Calu3 (cell line): ENCODE measurements at regions not wholly inside any gene's neighbourhood (a gene's known extent, or its start where the extent isn't known, plus 50 kb on each side); places are given as distances from the start of the nearest gene placed in this dataset.

Experiments
- BruUV-seq: library from RNA; stranded (reverse); fragments of 400-500 nt; replicated peaks from 2 replicates; lab custom pipeline; 2021; lab: Mats Ljungman, UMichigan
- CTCF ChIA-PET: fragments of 300-600 bp; sonication (Branson Sonifier 250); formaldehyde crosslinking; loops from one replicate; lab custom pipeline; 2022; ENCODE audit warnings: antibody characterized with exemption; lab: Charles Lee
- DNase-seq: peaks from one replicate; pipeline ENCODE4 v3.0.0; 2022
- H3K27ac Mint-ChIP-seq: one replicate; pipeline ENCODE4 v1.8.0; 2022; ENCODE audit warnings: mixed read lengths; ENCODE audit not compliant: unreplicated experiment
- H3K27me3 Mint-ChIP-seq: one replicate; pipeline ENCODE4 v1.8.0; 2022; ENCODE audit warnings: mixed read lengths; ENCODE audit not compliant: unreplicated experiment
- H3K36me3 Mint-ChIP-seq: one replicate; pipeline ENCODE4 v1.8.0; 2022; ENCODE audit warnings: mild to moderate bottlenecking, moderate library complexity, mixed read lengths; ENCODE audit not compliant: insufficient read depth, unreplicated experiment
- H3K4me1 Mint-ChIP-seq: one replicate; pipeline ENCODE4 v1.8.0; 2022; ENCODE audit warnings: mild to moderate bottlenecking, low read depth, mixed read lengths; ENCODE audit not compliant: unreplicated experiment
- H3K4me3 Mint-ChIP-seq: one replicate; pipeline ENCODE4 v1.8.0; 2022; ENCODE audit warnings: mild to moderate bottlenecking, low read depth, moderate library complexity, mixed read lengths; ENCODE audit not compliant: unreplicated experiment
- H3K9me3 Mint-ChIP-seq: one replicate; pipeline ENCODE4 v1.8.0; 2022; ENCODE audit warnings: low read depth, mixed read lengths; ENCODE audit not compliant: unreplicated experiment
- intact Hi-C: fragments of 100-400 bp; cut with micrococcal nuclease; formaldehyde crosslinking; loops from one replicate; pipeline ENCODE4 v1.10.0; 2022; ENCODE audit not compliant: unreplicated experiment
- TF ChIP-seq, protein P1 (sequence below): fragments of 200-600 bp; IDR thresholded peaks from one replicate; pipeline ENCODE4 v1.8.0; 2022; ENCODE audit warnings: antibody characterized with exemption; ENCODE audit not compliant: unreplicated experiment

DNA sequence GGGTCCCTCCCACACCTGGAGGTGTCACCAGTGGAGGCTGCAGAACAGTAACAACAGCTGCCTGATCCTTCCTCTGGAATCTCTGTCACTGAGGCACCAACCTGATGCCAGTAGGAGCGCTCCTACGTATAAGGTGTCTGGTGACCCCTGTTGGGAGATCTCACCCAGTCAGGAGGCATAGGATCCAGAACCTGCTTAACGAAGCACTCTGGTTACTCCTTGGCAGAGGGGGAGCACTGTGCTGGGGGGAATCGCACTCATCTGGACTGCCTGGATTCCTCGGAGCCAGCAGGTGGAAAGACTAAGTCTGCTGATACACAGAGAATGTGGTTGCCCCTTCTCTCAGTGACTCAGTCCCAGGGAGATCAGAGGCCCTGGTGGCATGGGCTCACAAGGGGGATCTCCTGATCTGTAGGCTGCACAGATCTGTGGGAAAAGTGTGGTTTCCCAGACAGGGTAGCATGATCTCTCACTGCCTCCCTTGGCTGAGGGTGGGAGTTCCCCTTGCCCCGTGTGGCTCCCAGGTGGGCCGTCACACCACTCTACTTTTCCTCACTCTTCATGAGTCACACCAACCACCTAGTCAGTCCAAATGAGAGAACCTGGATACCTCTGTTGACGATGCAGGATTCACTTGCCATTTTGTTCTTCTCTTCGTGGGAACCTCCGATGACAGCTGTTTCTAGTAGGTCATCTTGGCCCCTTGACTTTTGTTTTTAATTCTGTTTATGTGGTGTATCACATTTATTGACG is 305.9 kb downstream of the IDS start:
- DNase-seq = no peak
- H3K4me1 Mint-ChIP-seq = no peaks in the 10 kb centered on the region
- H3K4me3 Mint-ChIP-seq = no peak overlapping the region
- intact Hi-C loops = no loop called here
- BruUV-seq = no TSS peak
- no peaks in the 10 kb centered on the region for H3K27me3 Mint-ChIP-seq
- TF ChIP-seq, protein P1, sequence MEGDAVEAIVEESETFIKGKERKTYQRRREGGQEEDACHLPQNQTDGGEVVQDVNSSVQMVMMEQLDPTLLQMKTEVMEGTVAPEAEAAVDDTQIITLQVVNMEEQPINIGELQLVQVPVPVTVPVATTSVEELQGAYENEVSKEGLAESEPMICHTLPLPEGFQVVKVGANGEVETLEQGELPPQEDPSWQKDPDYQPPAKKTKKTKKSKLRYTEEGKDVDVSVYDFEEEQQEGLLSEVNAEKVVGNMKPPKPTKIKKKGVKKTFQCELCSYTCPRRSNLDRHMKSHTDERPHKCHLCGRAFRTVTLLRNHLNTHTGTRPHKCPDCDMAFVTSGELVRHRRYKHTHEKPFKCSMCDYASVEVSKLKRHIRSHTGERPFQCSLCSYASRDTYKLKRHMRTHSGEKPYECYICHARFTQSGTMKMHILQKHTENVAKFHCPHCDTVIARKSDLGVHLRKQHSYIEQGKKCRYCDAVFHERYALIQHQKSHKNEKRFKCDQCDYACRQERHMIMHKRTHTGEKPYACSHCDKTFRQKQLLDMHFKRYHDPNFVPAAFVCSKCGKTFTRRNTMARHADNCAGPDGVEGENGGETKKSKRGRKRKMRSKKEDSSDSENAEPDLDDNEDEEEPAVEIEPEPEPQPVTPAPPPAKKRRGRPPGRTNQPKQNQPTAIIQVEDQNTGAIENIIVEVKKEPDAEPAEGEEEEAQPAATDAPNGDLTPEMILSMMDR = no peak
- H3K36me3 Mint-ChIP-seq = no peaks in the 10 kb centered on the region
- no peak overlapping the region for H3K27ac Mint-ChIP-seq
- CTCF ChIA-PET = no interaction called here
- H3K9me3 Mint-ChIP-seq = peaks cover 6% of the 10 kb centered on the region

DNA sequence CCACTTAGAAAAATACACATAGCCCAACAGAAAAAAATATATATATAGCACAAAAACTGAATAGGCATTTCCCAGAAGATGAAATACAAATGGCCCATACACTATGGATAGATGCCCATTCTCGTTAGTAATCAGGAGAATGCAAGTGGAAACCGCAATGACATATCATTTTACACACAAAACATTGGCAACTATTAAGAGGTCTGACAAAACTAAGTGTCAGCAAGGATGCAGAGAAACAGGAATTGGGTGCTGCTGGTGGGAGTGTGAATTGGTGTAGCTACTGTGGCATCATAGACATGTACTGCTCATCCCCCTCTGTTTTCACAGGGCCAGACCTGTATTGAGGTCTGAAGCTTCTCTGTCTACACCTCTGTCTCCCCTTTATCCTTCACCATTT is 320.0 kb downstream of the IDS start:
- Mint-ChIP-seq H3K27ac (no peak overlapping the region), H3K9me3 (peaks cover 2% of the 10 kb centered on the region), H3K36me3 (no peaks in the 10 kb centered on the region), H3K4me3 (no peak overlapping the region), H3K27me3 (no peaks in the 10 kb centered on the region), H3K4me1 (no peaks in the 10 kb centered on the region)
- DNase-seq = no peak
- BruUV-seq = no TSS peak
- CTCF ChIA-PET = no interaction called here
- intact Hi-C loops = no loop called here
- TF ChIP-seq, protein P1 = no peak

DNA sequence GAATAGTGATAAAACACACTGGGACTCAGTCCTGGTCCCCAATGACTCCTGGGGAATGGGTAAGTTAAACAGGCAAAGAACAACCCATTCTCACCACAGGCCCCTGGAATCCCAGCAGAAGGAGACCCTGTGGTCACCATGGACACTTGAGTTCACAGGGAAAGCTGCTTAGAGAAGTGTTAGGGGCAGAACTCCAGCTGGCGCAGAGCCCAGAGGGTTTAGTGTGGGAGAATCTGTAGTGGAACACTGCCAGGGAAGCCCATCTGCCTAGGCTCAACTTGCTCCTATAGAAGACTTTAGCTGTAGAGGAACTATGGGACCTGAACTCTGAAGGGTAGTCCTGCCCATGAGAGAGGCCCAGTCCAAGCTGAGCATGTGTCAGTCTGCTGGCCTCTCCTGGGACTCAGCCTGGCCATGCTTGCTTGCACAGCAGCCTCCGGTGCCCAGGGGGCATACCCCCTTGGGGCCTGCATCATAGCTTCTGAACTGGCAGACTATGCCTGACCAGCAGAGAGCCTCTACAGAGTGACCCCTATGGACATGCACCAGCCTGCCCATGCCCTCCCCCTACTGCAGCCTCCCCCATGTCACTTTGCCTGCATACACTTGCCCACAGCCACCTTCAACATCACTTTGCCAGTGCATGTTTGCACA is 343.5 kb downstream of the IDS start:
- Mint-ChIP-seq H3K4me3 (no peak overlapping the region), H3K9me3 (peaks cover 16% of the 10 kb centered on the region), H3K27ac (no peak overlapping the region), H3K36me3 (no peaks in the 10 kb centered on the region), H3K27me3 (no peaks in the 10 kb centered on the region), H3K4me1 (no peaks in the 10 kb centered on the region)
- CTCF ChIA-PET = no interaction called here
- no peak for DNase-seq
- intact Hi-C loops = no loop called here
- no TSS peak for BruUV-seq
- TF ChIP-seq, protein P1 = no peak

DNA sequence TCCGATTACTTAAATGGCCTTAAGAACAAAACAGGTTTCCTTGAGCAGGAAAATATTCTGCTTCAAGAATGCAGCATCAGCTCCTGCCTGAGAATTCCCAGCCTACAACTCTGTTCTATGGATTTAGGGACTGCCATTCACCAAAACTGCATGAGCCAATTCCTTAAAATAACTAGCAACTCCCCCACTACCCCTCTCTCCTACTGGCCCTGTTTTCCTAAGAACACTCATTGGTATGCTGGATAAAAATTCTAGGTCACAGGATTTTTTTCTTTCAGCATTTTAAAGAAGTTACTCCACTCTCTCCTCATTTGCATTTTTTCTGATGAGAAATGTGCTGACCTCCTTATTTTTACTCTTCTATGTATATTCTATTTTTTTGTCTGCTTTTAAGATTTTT is 347.1 kb downstream of the IDS start:
- no TSS peak for BruUV-seq

More for the DNA sequence above, 347.1 kb downstream of the IDS start:
- Mint-ChIP-seq H3K9me3 (peaks cover 9% of the 10 kb centered on the region), H3K27me3 (no peaks in the 10 kb centered on the region), H3K4me1 (no peaks in the 10 kb centered on the region), H3K36me3 (no peaks in the 10 kb centered on the region), H3K27ac (no peak overlapping the region), H3K4me3 (no peak overlapping the region)
- no peak for DNase-seq
- TF ChIP-seq, protein P1 = no peak
- CTCF ChIA-PET = no interaction called here
- intact Hi-C loops = no loop called here
